Testis (tissue), 2 donors: ENCODE measurements at regions not wholly inside any gene's neighbourhood (a gene's known extent, or its start where the extent isn't known, plus 50 kb on each side); places are given as distances from the start of the nearest gene placed in this dataset.

Experiments used
- DNase-seq: peaks from one replicate; pipeline ENCODE4 v3.0.0-alpha.2; 2019
- H3K27ac ChIP-seq, 2 donors: fragments of 200-600 bp; sonication (generic); one replicate each; pipeline ENCODE4 v1.5.1; 2019
- H3K27me3 ChIP-seq: fragments of 200-600 bp; sonication (generic); one replicate; pipeline ENCODE4 v1.5.1; 2019
- H3K36me3 ChIP-seq: fragments of 200-600 bp; sonication (generic); one replicate; pipeline ENCODE4 v1.5.1; 2017; ENCODE audit warnings: low read depth; ENCODE audit errors: missing control alignments
- H3K4me1 ChIP-seq: fragments of 200-600 bp; sonication (generic); one replicate; pipeline ENCODE4 v1.5.1; 2019
- H3K4me3 ChIP-seq, 2 donors: fragments of 200-600 bp; sonication (generic); one replicate each; pipeline ENCODE4 v1.5.1; 2017 to 2019
- H3K9me3 ChIP-seq: fragments of 200-600 bp; sonication (generic); one replicate; pipeline ENCODE4 v1.5.1; 2017
- CTCF ChIP-seq, 3 experiments: fragments of 450-650 bp in 2 of 3; fragments of 200-600 bp in 1 of 3; sonication (generic) in 1 of 3; IDR thresholded peaks; one replicate each; pipeline ENCODE4 v1.5.1; 2016 to 2019; ENCODE audit warnings: antibody characterized with exemption in 3 of 3, mild to moderate bottlenecking in 2 of 3, moderate library complexity in 1 of 3
- POLR2A ChIP-seq: fragments of 450-650 bp; IDR thresholded peaks from one replicate; pipeline ENCODE4 v1.6.1; 2017; ENCODE audit warnings: antibody characterized with exemption, mild to moderate bottlenecking, moderate library complexity
- WGBS, 2 donors: methylation state at CpG; one replicate each; pipeline ENCODE4 v1.1.5; 2018; 5-methylcytosine and 5-hydroxymethylcytosine counted together
- intact Hi-C: fragments of 100-400 bp; cut with DNase I; formaldehyde crosslinking; loops from one replicate; pipeline ENCODE4 v1.15.1; 2023; ENCODE audit warnings: low total_unique reads

GRCh38 chr12:92991134-92991533 is 62.0 kb upstream of the EEA1 start:
- no peak for DNase-seq
- no peak for TF ChIP-seq CTCF (IDR thresholded peaks at IDR 0.05)
- no peak for TF ChIP-seq POLR2A
- Histone ChIP-seq H3K27me3 (no peaks in the 10 kb centered on the region), H3K27ac (no peak overlapping the region), H3K9me3 (no peaks in the 10 kb centered on the region), H3K4me1 (peaks cover 6% of the 10 kb centered on the region), H3K4me3 (no peak overlapping the region), H3K36me3 (no peaks in the 10 kb centered on the region)
- WGBS, 2 donors = 92 to 96% methylated on average over 3 of the region's 3 CpGs
- intact Hi-C loops = loop anchor here (10.0 kb wide), 1 partner anchor 424 kb away; no protein-coding TSS in a partner anchor

- TF ChIP-seq CTCF (IDR thresholded peaks at IDR 0.05) = no peak
- TF ChIP-seq POLR2A = no peak
Measured at GRCh38 chr12:92992041-92992440, 62.9 kb upstream of the EEA1 start.

GRCh38 chr12:92993259-92993658 is 64.2 kb upstream of the EEA1 start:
- no peak for DNase-seq
- H3K36me3 ChIP-seq = no peaks in the 10 kb centered on the region
- no peak for TF ChIP-seq CTCF (IDR thresholded peaks at IDR 0.05)
- TF ChIP-seq POLR2A = no peak
- intact Hi-C loops = loop anchor here (10.0 kb wide), 1 partner anchor 422 kb away; no protein-coding TSS in a partner anchor
- no peak overlapping the region for H3K27ac ChIP-seq
- no peak overlapping the region for H3K4me3 ChIP-seq
- no peaks in the 10 kb centered on the region for H3K4me1 ChIP-seq
- no peaks in the 10 kb centered on the region for H3K9me3 ChIP-seq
- WGBS, 2 donors = 96 to 100% methylated on average over 1 of the region's 1 CpG
- H3K27me3 ChIP-seq = no peaks in the 10 kb centered on the region

More at GRCh38 chr12:92992041-92992440, 62.9 kb upstream of the EEA1 start:
- Histone ChIP-seq H3K36me3 (no peaks in the 10 kb centered on the region), H3K4me1 (peaks cover 6% of the 10 kb centered on the region), H3K9me3 (no peaks in the 10 kb centered on the region), H3K27ac (no peak overlapping the region), H3K4me3 (no peak overlapping the region), H3K27me3 (no peaks in the 10 kb centered on the region)
- intact Hi-C loops = loop anchor here (10.0 kb wide), 1 partner anchor 423 kb away; no protein-coding TSS in a partner anchor
- DNase-seq = no peak

GRCh38 chr12:92995258-92995903 is 66.3 kb upstream of the EEA1 start:
- Histone ChIP-seq H3K36me3 (no peaks in the 10 kb centered on the region), H3K9me3 (no peaks in the 10 kb centered on the region), H3K4me1 (no peaks in the 10 kb centered on the region), H3K27ac (no peak overlapping the region), H3K4me3 (no peak overlapping the region), H3K27me3 (no peaks in the 10 kb centered on the region)
- TF ChIP-seq POLR2A (no peak), CTCF (IDR thresholded peaks at IDR 0.05) (no peak)
- DNase-seq = no peak
- intact Hi-C loops = loop anchor here (10.0 kb wide), 1 partner anchor 419 kb away; no protein-coding TSS in a partner anchor
- 54 to 71% methylated on average over 7 of the region's 7 CpGs for WGBS, 2 donors

GRCh38 chr12:93000026-93000425 is 70.9 kb upstream of the EEA1 start:
- H3K36me3 ChIP-seq = no peaks in the 10 kb centered on the region
- no peak overlapping the region for H3K27ac ChIP-seq
- no peak for DNase-seq
- intact Hi-C loops = no loop called here
- no peaks in the 10 kb centered on the region for H3K4me1 ChIP-seq
- H3K4me3 ChIP-seq = no peak overlapping the region
- 93% methylated on average over 5 of the region's 5 CpGs for WGBS, 2 donors
- no peak for TF ChIP-seq POLR2A
- H3K27me3 ChIP-seq = no peaks in the 10 kb centered on the region
- no peaks in the 10 kb centered on the region for H3K9me3 ChIP-seq
